ENCODE measurements at regions not wholly inside any gene's neighbourhood (a gene's known extent, or its start where the extent isn't known, plus 50 kb on each side); places are given as distances from the start of the nearest gene placed in this dataset.

GRCh38 chr12:98352835-98353234 lies 162.6 kb upstream of the TMPO start:
- Histone ChIP-seq H3K9ac (ENCODE audit: insufficient read depth, low read length, poor library complexity, severe bottlenecking) (no peak overlapping the region), H3K27ac (ENCODE audit: low read depth in 1 of 2, low read length in 2 of 2) (no peak overlapping the region), H4K20me1 (ENCODE audit: insufficient read depth, low read length) (no peaks in the 10 kb centered on the region), H3K9me3 (replicated peaks in 1 of 2; ENCODE audit: control insufficient read depth in 1 of 2, insufficient read depth in 1 of 2, low read length in 2 of 2) (no peaks in the 10 kb centered on the region), H3K79me2 (ENCODE audit: insufficient read depth, low read length) (no peaks in the 10 kb centered on the region), H3K4me2 (replicated peaks; ENCODE audit: extremely low read depth, low read length, poor library complexity, severe bottlenecking) (no peak overlapping the region), H3K36me3 (replicated peaks in 1 of 2; ENCODE audit: control insufficient read depth in 1 of 2, insufficient read depth in 2 of 2, low read length in 2 of 2) (no peaks in the 10 kb centered on the region), H3K27me3 (ENCODE audit: control insufficient read depth in 2 of 2, insufficient read depth in 2 of 2, low read length in 2 of 2) (no peaks in the 10 kb centered on the region), H2AFZ (ENCODE audit: insufficient read depth, low read depth, low read length, poor library complexity, severe bottlenecking) (no peak overlapping the region), H3K4me3 (replicated peaks in 1 of 3; ENCODE audit: low read depth in 2 of 3, low read length in 3 of 3) (no peak overlapping the region), H3K4me1 (ENCODE audit: control insufficient read depth in 1 of 2, insufficient read depth in 2 of 2, low read length in 2 of 2) (no peaks in the 10 kb centered on the region)
- 78% methylated on average over 1 of the region's 3 CpGs for WGBS (ENCODE audit: insufficient coverage)
- no peaks in the 10 kb centered on the region for H3K4me1 Mint-ChIP-seq
- no peak for DNase-seq
- intact Hi-C loops (cut with micrococcal nuclease), result no loop called here
- TF ChIP-seq CTCF (IDR thresholded peaks at IDR 0.05), result no peak
- H3K36me3 Mint-ChIP-seq, result no peaks in the 10 kb centered on the region
- peaks cover 0 to 2% (median 0%) of the 10 kb centered on the region in 7 donors for H3K9me3 Mint-ChIP-seq
- H3K27me3 Mint-ChIP-seq (ENCODE audit: low read depth in 3 of 3), result peaks cover 0 to 7% (median 1%) of the 10 kb centered on the region in 3 donors
- no peak overlapping the region for H3K27ac Mint-ChIP-seq
- H3K4me3 Mint-ChIP-seq, result no peak overlapping the region

DNA sequence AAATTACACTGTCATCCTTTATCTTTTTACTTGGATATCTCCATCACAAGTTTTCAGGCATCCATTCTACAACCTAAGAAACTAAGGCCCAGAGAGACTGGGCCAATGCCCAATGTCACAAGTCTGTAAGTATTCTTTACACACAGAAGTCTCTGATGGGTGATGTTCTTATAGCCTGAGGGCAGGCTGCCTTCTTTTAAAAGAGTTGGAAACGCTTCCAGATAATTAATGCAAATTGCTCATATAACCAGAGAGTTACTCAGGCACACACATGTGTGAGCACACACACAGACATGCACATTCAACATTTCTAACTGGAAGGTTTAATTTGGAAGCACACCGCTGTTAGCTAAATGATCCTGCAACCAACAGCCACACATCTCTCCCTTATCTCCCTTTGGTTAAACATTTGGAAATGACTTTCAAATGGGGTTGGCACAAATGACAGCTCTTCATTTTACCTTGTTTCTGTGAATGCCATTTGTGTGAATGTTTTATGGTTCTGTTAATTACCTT lies 160.8 kb upstream of the TMPO start:
- Mint-ChIP-seq H3K27ac (no peak overlapping the region), H3K4me1 (no peaks in the 10 kb centered on the region), H3K4me3 (no peak overlapping the region), H3K27me3 (ENCODE audit: low read depth in 3 of 3) (peaks cover 0 to 6% (median 1%) of the 10 kb centered on the region in 3 donors), H3K36me3 (no peaks in the 10 kb centered on the region), H3K9me3 (no peaks in the 10 kb centered on the region)
- no peaks in the 10 kb centered on the region for H3K27me3 ChIP-seq (ENCODE audit: control insufficient read depth in 2 of 2, insufficient read depth in 2 of 2, low read length in 2 of 2)
- intact Hi-C loops (cut with micrococcal nuclease), result no loop called here
- H3K4me1 ChIP-seq (ENCODE audit: control insufficient read depth in 1 of 2, insufficient read depth in 2 of 2, low read length in 2 of 2), result no peaks in the 10 kb centered on the region
- no peaks in the 10 kb centered on the region for H3K36me3 ChIP-seq (replicated peaks in 1 of 2; ENCODE audit: control insufficient read depth in 1 of 2, insufficient read depth in 2 of 2, low read length in 2 of 2)
- no peaks in the 10 kb centered on the region for H4K20me1 ChIP-seq (ENCODE audit: insufficient read depth, low read length)
- no peak overlapping the region for H3K27ac ChIP-seq (ENCODE audit: low read depth in 1 of 2, low read length in 2 of 2)
- H3K4me3 ChIP-seq (replicated peaks in 1 of 3; ENCODE audit: low read depth in 2 of 3, low read length in 3 of 3), result no peak overlapping the region
- no peak overlapping the region for H2AFZ ChIP-seq (ENCODE audit: insufficient read depth, low read depth, low read length, poor library complexity, severe bottlenecking)
- DNase-seq, result no peak
- WGBS (ENCODE audit: insufficient coverage), result 86% methylated on average over 1 of the region's 2 CpGs
- no peak for TF ChIP-seq CTCF (IDR thresholded peaks at IDR 0.05)
- no peaks in the 10 kb centered on the region for H3K79me2 ChIP-seq (ENCODE audit: insufficient read depth, low read length)
- no peak overlapping the region for H3K4me2 ChIP-seq (replicated peaks; ENCODE audit: extremely low read depth, low read length, poor library complexity, severe bottlenecking)
- no peaks in the 10 kb centered on the region for H3K9me3 ChIP-seq (replicated peaks in 1 of 2; ENCODE audit: control insufficient read depth in 1 of 2, insufficient read depth in 1 of 2, low read length in 2 of 2)
- no peak overlapping the region for H3K9ac ChIP-seq (ENCODE audit: insufficient read depth, low read length, poor library complexity, severe bottlenecking)
